ENCODE measurements at regions not wholly inside any gene's neighbourhood (a gene's known extent, or its start where the extent isn't known, plus 50 kb on each side); places are given as distances from the start of the nearest gene placed in this dataset.

DNA sequence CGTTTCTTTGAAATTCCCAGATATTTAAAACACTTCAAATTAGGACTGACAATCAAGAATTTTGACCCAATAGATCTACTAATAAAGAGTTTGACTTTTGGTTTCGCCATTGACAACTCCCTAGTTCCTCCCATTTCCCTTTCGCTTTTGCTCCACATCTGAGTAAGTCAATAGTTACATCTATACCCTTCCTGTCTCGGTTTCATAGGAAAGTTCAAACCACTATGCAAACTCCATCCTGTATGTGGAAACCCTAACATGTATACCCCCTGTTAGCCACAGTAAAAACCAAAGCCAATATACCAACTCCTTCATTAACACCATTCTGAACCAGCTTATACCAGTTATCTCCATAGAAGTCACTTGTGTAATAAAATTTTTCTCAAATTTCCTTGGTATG is 311.1 kb downstream of the MMUT start:
- Histone ChIP-seq H3T11ph (ENCODE audit: low read length) (no peak overlapping the region), H3K9me3 (ENCODE audit: control insufficient read depth, low read depth, low read length) (no peaks in the 10 kb centered on the region), H2BK12ac (ENCODE audit: insufficient read length, low read depth, low read length) (no peak overlapping the region), H3K23me2 (ENCODE audit: insufficient read length, low read depth, low read length, poor library complexity, severe bottlenecking) (no peaks in the 10 kb centered on the region), H3K56ac (ENCODE audit: insufficient read length, low read depth, low read length) (no peak overlapping the region), H2AFZ (ENCODE audit: low read length) (no peak overlapping the region), H4K20me1 (ENCODE audit: control insufficient read depth, insufficient read depth, insufficient read length) (no peaks in the 10 kb centered on the region), H3K27ac (ENCODE audit: insufficient read length, low read depth, low read length) (no peak overlapping the region), H3K4ac (ENCODE audit: low read depth, low read length) (no peak overlapping the region), H4K5ac (ENCODE audit: insufficient read length, low read depth, low read length) (no peak overlapping the region), H3K9ac (ENCODE audit: extremely low read depth, insufficient read length, low read length) (no peak overlapping the region), H2BK5ac (ENCODE audit: insufficient read length, low read length) (no peak overlapping the region), H4K91ac (ENCODE audit: insufficient read length, low read depth, low read length) (no peak overlapping the region), H3K79me1 (ENCODE audit: insufficient read depth, low read depth, low read length, poor library complexity, severe bottlenecking) (no peaks in the 10 kb centered on the region), H3K27me3 (ENCODE audit: insufficient read depth, low read length) (no peaks in the 10 kb centered on the region), H3K18ac (ENCODE audit: insufficient read length, low read depth, low read length) (no peak overlapping the region), H2BK15ac (ENCODE audit: low read depth, low read length) (no peak overlapping the region), H3K23ac (ENCODE audit: insufficient read length, low read depth, low read length) (no peak overlapping the region), H3K4me1 (ENCODE audit: insufficient read depth, low read length) (no peaks in the 10 kb centered on the region), H3K14ac (ENCODE audit: insufficient read depth, low read length) (no peak overlapping the region), H2AK5ac (ENCODE audit: insufficient read length, low read length) (no peak overlapping the region), H3K79me2 (ENCODE audit: insufficient read depth, low read length) (no peaks in the 10 kb centered on the region), H3K4me2 (ENCODE audit: insufficient read depth, insufficient read length, low read length) (no peak overlapping the region), H4K8ac (replicated peaks; ENCODE audit: insufficient read length, low read depth, low read length) (no peak overlapping the region), H2BK120ac (ENCODE audit: low read depth, low read length, poor library complexity, severe bottlenecking) (no peak overlapping the region), H2BK20ac (ENCODE audit: low read depth, low read length, poor library complexity, severe bottlenecking) (no peak overlapping the region)
- no peak for DNase-seq
- Mint-ChIP-seq H3K4me3 (no peak overlapping the region), H3K27ac (no peak overlapping the region), H3K27me3 (ENCODE audit: low read depth) (no peaks in the 10 kb centered on the region), H3K9me3 (peaks cover 22 to 23% of the 10 kb centered on the region in 2 experiments; a peak in 4 of 5 replicates), H3K4me1 (peaks cover 10 to 13% of the 10 kb centered on the region in 2 experiments), H3K36me3 (ENCODE audit: insufficient read depth in 1 of 3, low read depth in 3 of 3) (peaks cover 0 to 39% (median 19%) of the 10 kb centered on the region in 3 experiments; a peak in 5 of 7 replicates)
- TF ChIP-seq, protein P1, sequence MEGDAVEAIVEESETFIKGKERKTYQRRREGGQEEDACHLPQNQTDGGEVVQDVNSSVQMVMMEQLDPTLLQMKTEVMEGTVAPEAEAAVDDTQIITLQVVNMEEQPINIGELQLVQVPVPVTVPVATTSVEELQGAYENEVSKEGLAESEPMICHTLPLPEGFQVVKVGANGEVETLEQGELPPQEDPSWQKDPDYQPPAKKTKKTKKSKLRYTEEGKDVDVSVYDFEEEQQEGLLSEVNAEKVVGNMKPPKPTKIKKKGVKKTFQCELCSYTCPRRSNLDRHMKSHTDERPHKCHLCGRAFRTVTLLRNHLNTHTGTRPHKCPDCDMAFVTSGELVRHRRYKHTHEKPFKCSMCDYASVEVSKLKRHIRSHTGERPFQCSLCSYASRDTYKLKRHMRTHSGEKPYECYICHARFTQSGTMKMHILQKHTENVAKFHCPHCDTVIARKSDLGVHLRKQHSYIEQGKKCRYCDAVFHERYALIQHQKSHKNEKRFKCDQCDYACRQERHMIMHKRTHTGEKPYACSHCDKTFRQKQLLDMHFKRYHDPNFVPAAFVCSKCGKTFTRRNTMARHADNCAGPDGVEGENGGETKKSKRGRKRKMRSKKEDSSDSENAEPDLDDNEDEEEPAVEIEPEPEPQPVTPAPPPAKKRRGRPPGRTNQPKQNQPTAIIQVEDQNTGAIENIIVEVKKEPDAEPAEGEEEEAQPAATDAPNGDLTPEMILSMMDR (conservative IDR thresholded peaks at IDR 0.05) = no peak
- WGBS (ENCODE audit: extremely low coverage, insufficient read length, low lambda C conversion rate) = no CpG with 5 or more reads among the region's 4 CpGs

All from H9 (cell line).